Heart left ventricle (tissue), 13 donors: ENCODE measurements at regions not wholly inside any gene's neighbourhood (a gene's known extent, or its start where the extent isn't known, plus 50 kb on each side); places are given as distances from the start of the nearest gene placed in this dataset.

Experiments used
- CTCF ChIP-seq, 12 donors: fragments of 200-600 bp; sonication (generic) in 4 of 12; IDR thresholded peaks; one replicate each; pipeline versions ENCODE4 v1.5.0 to v1.8.0; 2018 to 2022; ENCODE audit warnings: antibody characterized with exemption in 12 of 12, mild to moderate bottlenecking in 5 of 12
- POLR2A ChIP-seq, 2 donors: fragments of 450-650 bp; IDR thresholded peaks; one replicate each; pipeline ENCODE4 v1.6.1; 2017; ENCODE audit warnings: antibody characterized with exemption in 2 of 2, mild to moderate bottlenecking in 2 of 2, moderate library complexity in 2 of 2
- donor health status: ischemic (EF 13 %, LVEDD 7.1; RV severe dilation, severe dysfunction).
- donor health status: DM: no; HTN: yes; CAD: no.
- donor health status: DM: no; HTN: no; CAD: no.
- donor health status: ischemic (EF 25% LVEDD 6.9; RV normal size, moderate dysfunction).
- donor health status: ischemic (EF 25% LVEDD 5.7; RV mildly dilated, moderate dysfunction).
- donor health status: ischemic (EF 35%, LVEDD 5.7; RV mildly dilated, moderate dysfunction).
- donor health status: nonischemic (EF 11% LVEDD 7.7; RV severe dilation, severe dysfunction).
- donor health status: DM: yes; HTN: yes; CAD: no.
- donor health status: PGD.
- donor health status: ischemic (EF 29% LVEDD 5.4; RV normal size, mild dysfunction).
- donor health status: nonischemic (EF 23%, LVEDD 6.1; RV moderate dilation, normal function).

GRCh38 chr15:69647142-69647513 is 194.5 kb downstream of the RPLP1 start:
- no peak for TF ChIP-seq CTCF (IDR thresholded peaks at IDR 0.05)
- TF ChIP-seq POLR2A (IDR thresholded peaks at IDR 0.05): no peak
